DMS79 (cell line): ENCODE measurements at regions not wholly inside any gene's neighbourhood (a gene's known extent, or its start where the extent isn't known, plus 50 kb on each side); places are given as distances from the start of the nearest gene placed in this dataset.

Source experiments
- DNase-seq: peaks from one replicate; lab custom pipeline; 2025; lab: John Stamatoyannopoulos, UW

GRCh38 chr6:98717322-98717877 lies 117.0 kb upstream of the POU3F2 start:
- DNase-seq, result no peak

- DNase-seq, result no peak
These were observed 116.4 kb upstream of the POU3F2 start for GRCh38 chr6:98717988-98718387.

GRCh38 chr6:98724537-98724936 lies 109.8 kb upstream of the POU3F2 start:
- DNase-seq, result no peak

- DNase-seq, result no peak
These were observed 87.1 kb upstream of the POU3F2 start for GRCh38 chr6:98747273-98747672.

GRCh38 chr6:98747960-98748359 lies 86.4 kb upstream of the POU3F2 start:
- no peak for DNase-seq

DNA sequence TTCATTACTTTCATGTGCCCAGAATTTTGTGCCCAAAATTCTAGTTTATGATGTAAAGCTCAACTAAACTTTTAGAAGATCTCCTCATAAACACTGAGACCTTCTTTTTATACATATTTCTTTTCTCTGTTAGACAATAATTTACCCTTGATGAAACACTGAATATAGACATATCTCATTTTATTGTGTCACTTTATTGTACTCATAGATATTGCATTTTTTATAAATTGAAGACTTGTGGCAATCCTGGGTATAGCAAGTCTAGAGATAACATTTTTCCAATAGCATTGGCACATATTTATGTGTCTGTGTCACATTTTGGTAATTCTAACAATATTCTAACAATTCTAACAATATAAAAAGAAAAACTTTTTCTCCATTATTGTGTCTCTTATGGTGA lies 74.9 kb upstream of the POU3F2 start:
- no peak for DNase-seq

DNA sequence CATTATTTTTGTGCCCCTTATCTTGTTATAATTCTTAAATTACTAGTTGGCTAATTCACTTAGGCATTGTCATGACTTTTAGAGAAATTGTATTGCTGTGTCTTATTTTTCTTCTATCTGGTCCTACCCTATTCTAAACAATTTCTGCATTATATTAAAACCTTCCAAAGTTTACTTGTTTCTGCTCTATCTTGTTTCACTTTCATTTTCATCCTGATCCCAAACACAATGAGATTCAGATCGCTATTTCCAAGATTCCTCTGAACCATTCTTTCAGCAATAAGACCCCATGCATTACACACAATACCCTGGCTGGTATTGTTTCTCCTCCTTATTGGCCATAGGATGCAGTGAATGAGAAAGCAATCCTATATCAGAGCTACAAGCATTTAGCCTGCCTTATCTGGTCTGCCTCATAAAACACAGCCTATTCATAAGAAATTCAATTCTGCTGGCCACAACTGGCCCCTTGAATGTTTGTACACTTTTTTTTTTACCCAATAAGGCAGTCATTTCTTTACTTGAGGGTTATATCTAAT lies 69.9 kb upstream of the POU3F2 start:
- no peak for DNase-seq

- DNase-seq, result no peak
These were observed 64.8 kb upstream of the POU3F2 start for GRCh38 chr6:98769546-98769945.

GRCh38 chr6:98775205-98775604 lies 59.2 kb upstream of the POU3F2 start:
- no peak for DNase-seq

- DNase-seq, result no peak
These were observed 56.6 kb upstream of the POU3F2 start for GRCh38 chr6:98777762-98778161.

GRCh38 chr6:98779618-98780017 lies 54.8 kb upstream of the POU3F2 start:
- no peak for DNase-seq

DNA sequence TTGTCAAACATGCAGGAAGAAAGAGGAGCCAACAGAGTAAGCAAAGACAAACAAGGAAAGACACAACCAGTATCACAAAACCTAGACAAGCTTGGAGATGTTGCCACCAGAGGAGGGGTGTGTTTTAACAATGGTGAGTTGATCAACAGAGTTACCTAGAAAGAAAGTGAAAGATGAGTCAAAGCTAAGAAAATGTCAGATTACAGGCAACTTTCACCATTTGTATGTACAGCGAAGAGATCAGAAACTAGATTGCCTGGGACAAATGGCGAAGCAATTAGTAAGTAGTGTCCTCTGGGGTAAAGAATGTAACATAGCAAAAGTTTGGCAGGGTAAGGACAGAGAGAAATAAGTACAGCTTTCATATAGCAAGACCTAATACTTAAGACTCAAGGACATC lies 51.6 kb upstream of the POU3F2 start:
- DNase-seq, result no peak

DNA sequence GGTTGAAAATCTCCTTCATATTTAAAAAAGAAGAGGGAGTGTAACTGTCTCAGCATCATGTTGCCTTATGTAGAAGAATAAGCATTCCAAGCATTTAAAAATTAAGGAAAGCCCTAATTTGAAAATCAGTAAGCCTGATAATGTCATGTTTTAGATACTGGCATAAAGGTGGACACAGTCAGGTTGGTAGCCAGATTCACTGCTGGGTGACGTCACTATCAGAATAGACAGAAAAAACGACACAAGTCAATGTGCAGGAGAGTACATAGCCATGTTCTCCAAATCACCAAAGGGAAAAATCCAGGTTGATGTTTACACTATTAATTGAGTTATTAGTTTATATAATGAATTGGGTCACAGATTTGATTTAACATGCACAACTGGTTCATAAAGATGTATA lies 50.8 kb upstream of the POU3F2 start:
- no peak for DNase-seq
